ENCODE measurements at regions not wholly inside any gene's neighbourhood (a gene's known extent, or its start where the extent isn't known, plus 50 kb on each side); places are given as distances from the start of the nearest gene placed in this dataset.
"Not testable (repeated sequence)": the region's sequence is repeated elsewhere in the genome, so short reads cannot be mapped to it uniquely, and the experiment has no call there.

GRCh38 chr2:87318814-87319491 is 297.3 kb upstream of the PLGLB1 start:
- TF ChIP-seq CTCF (IDR thresholded peaks at IDR 0.05; ENCODE audit: low read length); EZH2 (IDR thresholded peaks at IDR 0.05; ENCODE audit: borderline replicate concordance, low read length): not testable (repeated sequence)
